Duodenal mucosa (tissue), 2 donors: ENCODE measurements at regions not wholly inside any gene's neighbourhood (a gene's known extent, or its start where the extent isn't known, plus 50 kb on each side); places are given as distances from the start of the nearest gene placed in this dataset.
A peak's percentile ranks its signal among the peaks of the same experiment; 100 is the strongest.

ENCODE experiments used
- H3K27ac ChIP-seq: one replicate; pipeline ENCODE4 v1.7.0; 2013; ENCODE audit warnings: low read depth, low read length
- H3K27me3 ChIP-seq, 2 donors: one replicate each; pipeline ENCODE4 v1.7.0; 2013; ENCODE audit warnings: low read length in 2 of 2, control low read depth in 1 of 2; ENCODE audit not compliant: insufficient read depth in 2 of 2, control insufficient read depth in 1 of 2
- H3K36me3 ChIP-seq, 2 donors: one replicate each; pipeline ENCODE4 v1.7.0; 2013; ENCODE audit warnings: low read length in 2 of 2, control low read depth in 1 of 2; ENCODE audit not compliant: insufficient read depth in 2 of 2, control insufficient read depth in 1 of 2
- H3K4me1 ChIP-seq, 2 donors: one replicate each; pipeline ENCODE4 v1.7.0; 2013; ENCODE audit warnings: low read length in 2 of 2, control low read depth in 1 of 2; ENCODE audit not compliant: insufficient read depth in 2 of 2, control insufficient read depth in 1 of 2
- H3K4me3 ChIP-seq, 2 donors: one replicate each; pipeline ENCODE4 v1.7.0; 2013; ENCODE audit warnings: low read length in 2 of 2, low read depth in 1 of 2
- H3K9ac ChIP-seq, 2 donors: one replicate each; pipeline ENCODE4 v1.7.0; 2013; ENCODE audit warnings: low read length in 2 of 2, low read depth in 1 of 2
- H3K9me3 ChIP-seq, 2 donors: one replicate each; pipeline ENCODE4 v1.7.0; 2013; ENCODE audit warnings: low read length in 2 of 2, control low read depth in 1 of 2; ENCODE audit not compliant: control insufficient read depth in 1 of 2

DNA sequence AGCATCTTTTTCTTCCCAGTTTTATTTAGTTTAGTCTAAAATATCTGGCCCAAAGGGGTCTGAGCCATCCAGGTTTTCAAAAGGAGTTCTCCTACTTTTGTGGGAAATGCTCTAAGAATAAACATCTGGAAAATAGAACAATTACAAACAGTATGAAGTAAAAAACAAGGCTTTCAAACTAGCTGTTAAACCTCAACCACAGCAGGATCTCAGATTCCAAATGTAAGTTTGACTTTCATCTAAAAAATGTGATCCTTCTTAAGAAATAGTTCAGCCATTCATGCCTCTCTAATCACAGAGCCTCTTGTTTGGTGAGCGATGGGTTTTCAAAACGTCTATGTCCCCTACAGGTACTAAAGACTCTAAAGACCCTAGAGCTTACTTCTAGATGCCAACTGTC, 413.5 kb downstream of the DUSP10 start:
- Histone ChIP-seq H3K27ac (no peak overlapping the region), H3K9me3 (peaks cover 0 to 6% of the 10 kb centered on the region in 2 donors), H3K4me1 (no peaks in the 10 kb centered on the region), H3K9ac (no peak overlapping the region), H3K27me3 (no peaks in the 10 kb centered on the region), H3K36me3 (no peaks in the 10 kb centered on the region), H3K4me3 (no peak overlapping the region)

DNA sequence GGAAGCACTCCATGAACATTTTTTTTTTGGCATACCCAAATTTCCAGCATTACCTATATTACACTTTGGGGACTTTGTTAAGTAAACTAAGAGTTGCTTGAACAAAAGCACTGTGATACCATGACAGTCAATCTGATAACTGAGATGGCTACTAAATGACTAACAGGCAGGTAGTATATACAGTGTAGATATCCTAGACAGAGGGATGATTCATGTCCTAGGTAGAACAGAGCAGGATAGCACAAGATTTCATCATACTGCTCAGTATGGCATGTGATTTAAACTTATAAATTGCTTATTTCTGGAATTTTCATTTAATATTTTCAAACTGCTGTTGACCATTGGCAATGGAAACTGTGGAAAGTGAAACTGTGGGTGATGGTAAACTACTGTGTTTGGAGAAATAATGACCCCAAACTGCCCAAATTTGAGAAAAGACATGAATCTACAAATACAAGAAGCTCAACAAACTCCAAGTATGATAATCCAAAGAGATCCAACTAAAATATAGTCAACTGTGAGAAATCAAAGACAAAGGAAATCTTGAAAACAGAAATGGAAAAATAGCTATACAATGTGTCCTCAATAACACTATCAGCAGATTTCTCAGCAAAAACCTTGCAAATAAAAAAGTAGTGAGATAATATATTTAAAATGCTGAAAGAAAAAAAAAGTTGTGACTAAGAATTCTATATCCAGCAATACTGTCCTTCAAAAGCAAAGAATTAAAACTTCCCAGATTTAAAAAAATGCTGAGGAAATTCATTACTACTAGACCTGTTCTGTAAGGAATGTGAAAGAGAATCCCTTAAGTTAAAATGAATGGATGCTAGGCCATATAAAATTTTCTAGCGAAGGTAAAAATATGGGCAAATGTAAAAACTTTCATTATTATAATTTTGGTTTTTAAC, 410.4 kb downstream of the DUSP10 start:
- H3K27me3 ChIP-seq = no peaks in the 10 kb centered on the region
- no peak overlapping the region for H3K4me3 ChIP-seq
- no peak overlapping the region for H3K27ac ChIP-seq
- H3K9ac ChIP-seq = no peak overlapping the region
- H3K36me3 ChIP-seq = no peaks in the 10 kb centered on the region
- H3K9me3 ChIP-seq = peaks cover 0 to 6% of the 10 kb centered on the region in 2 donors
- peaks cover 5 to 11% of the 10 kb centered on the region in 2 donors for H3K4me1 ChIP-seq

DNA sequence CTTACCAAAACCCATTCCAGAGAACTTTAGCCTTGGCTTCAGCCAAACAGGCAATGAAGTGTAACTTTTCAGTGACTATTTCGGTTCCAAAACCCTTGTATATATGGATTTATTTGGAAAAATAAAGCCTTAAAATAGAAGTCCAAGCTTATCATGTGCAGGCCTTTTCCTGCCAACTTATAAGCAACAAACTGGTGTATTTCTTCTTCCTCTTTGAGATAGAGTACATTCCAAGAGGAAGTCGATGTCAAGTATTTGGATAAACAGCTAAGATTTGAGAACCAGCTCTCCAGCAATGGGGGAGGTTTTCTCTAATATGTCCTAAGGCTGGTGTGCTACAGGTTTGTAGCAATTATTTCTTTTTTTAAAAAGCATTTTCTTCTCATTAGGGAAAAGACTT, 407.8 kb downstream of the DUSP10 start:
- no peak overlapping the region for H3K9ac ChIP-seq
- H3K27ac ChIP-seq = no peak overlapping the region
- H3K9me3 ChIP-seq = peaks cover 0 to 6% of the 10 kb centered on the region in 2 donors
- H3K4me3 ChIP-seq = no peak overlapping the region
- H3K4me1 ChIP-seq = peaks cover 5 to 11% of the 10 kb centered on the region in 2 donors
- H3K27me3 ChIP-seq = no peaks in the 10 kb centered on the region
- H3K36me3 ChIP-seq = no peaks in the 10 kb centered on the region

DNA sequence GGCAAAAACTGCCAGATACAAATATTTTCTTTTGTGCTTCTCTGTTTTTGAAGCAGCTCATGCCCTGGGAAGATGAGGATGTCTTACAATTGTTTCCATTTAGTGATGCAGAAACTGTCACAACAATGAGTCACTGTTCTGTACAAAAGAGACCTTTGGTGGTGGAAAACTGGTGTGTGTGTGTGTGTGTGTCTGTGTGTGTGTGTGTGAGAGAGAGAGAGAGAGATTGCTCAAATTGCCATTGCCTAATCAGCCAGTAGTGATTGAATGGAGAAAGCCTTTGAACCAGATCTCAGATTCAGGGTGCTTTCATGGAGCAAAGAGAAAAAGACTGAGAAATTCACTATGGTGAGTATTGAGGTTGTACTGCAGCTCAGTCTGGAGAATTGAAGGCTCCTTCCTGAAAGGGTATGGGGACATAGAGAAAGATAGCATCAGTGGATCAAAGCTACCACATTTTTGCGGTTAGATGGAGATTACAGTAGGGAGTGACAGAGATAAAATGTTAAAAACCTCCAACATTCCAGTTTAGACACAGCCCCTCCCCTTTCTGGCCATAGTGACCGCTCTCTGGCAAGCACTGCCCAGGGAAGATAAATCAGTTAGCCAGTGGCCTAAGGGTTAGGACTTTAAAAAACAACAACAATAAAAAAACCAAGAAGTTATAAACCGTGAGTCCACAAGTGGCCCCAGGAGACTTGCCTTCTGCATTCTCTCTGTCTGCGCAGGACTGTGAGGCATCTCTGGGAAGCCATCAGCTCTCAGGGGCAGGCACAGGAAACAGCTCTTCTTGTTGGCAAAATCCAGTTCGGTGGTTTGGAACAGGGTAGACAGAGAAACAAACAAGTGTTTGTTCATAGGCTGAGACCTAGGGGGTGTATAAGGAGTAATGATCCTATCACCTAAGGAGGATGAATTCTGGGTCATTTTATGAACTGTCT, 406.5 kb downstream of the DUSP10 start:
- no peak overlapping the region for H3K9ac ChIP-seq
- H3K4me1 ChIP-seq = peaks cover 5 to 11% of the 10 kb centered on the region in 2 donors
- H3K4me3 ChIP-seq = no peak overlapping the region
- H3K27me3 ChIP-seq = no peaks in the 10 kb centered on the region
- H3K27ac ChIP-seq = peak overlapping the region; percentile 28
- H3K9me3 ChIP-seq = peaks cover 0 to 6% of the 10 kb centered on the region in 2 donors
- no peaks in the 10 kb centered on the region for H3K36me3 ChIP-seq

DNA sequence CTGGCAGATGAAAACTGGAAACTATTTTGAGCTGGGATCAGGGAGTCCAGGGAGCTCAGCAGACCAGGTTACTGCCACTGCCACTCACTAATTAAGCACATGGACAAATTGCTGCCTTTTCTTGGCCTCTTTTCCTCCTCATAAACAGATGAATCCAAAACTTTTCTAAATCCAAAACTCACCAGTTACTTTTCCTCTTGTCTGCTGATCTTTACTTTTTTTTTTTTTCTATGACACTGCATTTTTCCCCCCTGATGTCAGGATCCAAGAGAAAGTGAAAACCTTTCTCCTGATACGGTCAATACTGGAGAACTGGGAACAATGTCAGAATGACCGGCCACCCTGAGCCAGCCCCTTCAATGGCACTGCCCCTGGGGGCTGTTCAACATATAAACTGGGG, 405.8 kb downstream of the DUSP10 start:
- peaks cover 5 to 11% of the 10 kb centered on the region in 2 donors for H3K4me1 ChIP-seq
- H3K9me3 ChIP-seq = peaks cover 0 to 6% of the 10 kb centered on the region in 2 donors
- H3K27me3 ChIP-seq = no peaks in the 10 kb centered on the region
- no peak overlapping the region for H3K27ac ChIP-seq
- no peak overlapping the region for H3K4me3 ChIP-seq
- H3K9ac ChIP-seq = no peak overlapping the region
- H3K36me3 ChIP-seq = no peaks in the 10 kb centered on the region

DNA sequence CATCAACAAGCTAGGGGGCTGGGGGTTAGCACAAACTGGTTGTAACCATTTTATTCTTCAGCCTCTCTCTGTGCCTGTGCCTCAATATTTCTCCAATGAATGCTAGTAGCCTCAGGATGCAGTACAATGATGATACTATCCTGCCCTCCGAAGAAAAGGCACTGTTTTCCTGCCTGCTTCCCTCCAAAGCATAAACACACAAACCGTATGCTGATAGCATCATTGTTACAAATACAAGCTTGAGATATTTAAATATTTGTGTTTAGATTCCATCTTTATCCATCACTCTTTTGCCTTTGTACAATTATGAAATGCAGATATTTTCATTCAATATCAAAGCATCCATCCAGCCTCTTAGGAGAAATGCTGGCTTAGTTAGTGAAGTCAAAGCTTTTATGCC, 404.8 kb downstream of the DUSP10 start:
- Histone ChIP-seq H3K4me3 (no peak overlapping the region), H3K36me3 (no peaks in the 10 kb centered on the region), H3K9ac (no peak overlapping the region), H3K4me1 (peaks cover 5 to 11% of the 10 kb centered on the region in 2 donors), H3K27me3 (no peaks in the 10 kb centered on the region), H3K27ac (no peak overlapping the region), H3K9me3 (no peaks in the 10 kb centered on the region)

DNA sequence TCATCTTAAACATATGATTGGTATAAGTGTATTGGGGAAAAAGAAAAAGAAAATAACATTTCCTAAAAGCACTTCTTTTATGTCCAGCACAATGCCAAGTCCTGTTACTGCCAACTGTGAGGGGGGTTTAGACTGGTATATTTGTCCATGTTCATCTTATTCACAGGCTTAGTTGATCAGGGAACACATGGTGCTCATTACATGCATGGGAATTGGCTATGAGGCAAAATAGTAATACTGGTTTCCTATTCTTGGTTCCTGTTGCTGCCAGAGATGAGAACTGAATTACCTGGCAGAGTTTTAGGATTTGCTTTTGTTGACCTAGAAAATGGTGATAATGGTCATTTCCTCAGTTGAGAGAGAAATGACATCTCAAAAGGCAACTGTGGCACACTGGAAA, 398.8 kb downstream of the DUSP10 start:
- H3K4me1 ChIP-seq = no peaks in the 10 kb centered on the region
- no peaks in the 10 kb centered on the region for H3K27me3 ChIP-seq
- H3K27ac ChIP-seq = no peak overlapping the region
- H3K36me3 ChIP-seq = no peaks in the 10 kb centered on the region
- no peak overlapping the region for H3K4me3 ChIP-seq
- no peaks in the 10 kb centered on the region for H3K9me3 ChIP-seq
- H3K9ac ChIP-seq = no peak overlapping the region

DNA sequence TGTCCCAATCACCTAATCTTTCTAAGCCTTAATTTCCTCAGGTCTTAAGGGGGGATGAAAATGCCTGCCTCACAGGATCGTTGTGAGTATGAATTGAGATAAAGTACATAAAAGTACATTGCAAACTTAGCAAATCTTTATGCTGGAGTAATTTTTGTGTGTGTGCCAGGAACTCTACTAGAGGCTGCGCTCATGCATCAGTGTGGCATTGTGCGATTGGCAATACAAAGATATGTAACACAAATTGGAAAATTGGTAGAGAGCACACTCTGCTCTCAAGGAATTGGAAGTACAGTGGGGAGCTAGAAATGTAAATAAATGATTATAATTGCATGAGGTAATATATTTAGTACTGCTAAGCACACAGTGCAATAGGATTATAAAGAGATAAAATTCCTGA, 398.3 kb downstream of the DUSP10 start:
- Histone ChIP-seq H3K36me3 (no peaks in the 10 kb centered on the region), H3K27ac (no peak overlapping the region), H3K4me3 (no peak overlapping the region), H3K4me1 (no peaks in the 10 kb centered on the region), H3K9me3 (no peaks in the 10 kb centered on the region), H3K9ac (no peak overlapping the region), H3K27me3 (no peaks in the 10 kb centered on the region)

DNA sequence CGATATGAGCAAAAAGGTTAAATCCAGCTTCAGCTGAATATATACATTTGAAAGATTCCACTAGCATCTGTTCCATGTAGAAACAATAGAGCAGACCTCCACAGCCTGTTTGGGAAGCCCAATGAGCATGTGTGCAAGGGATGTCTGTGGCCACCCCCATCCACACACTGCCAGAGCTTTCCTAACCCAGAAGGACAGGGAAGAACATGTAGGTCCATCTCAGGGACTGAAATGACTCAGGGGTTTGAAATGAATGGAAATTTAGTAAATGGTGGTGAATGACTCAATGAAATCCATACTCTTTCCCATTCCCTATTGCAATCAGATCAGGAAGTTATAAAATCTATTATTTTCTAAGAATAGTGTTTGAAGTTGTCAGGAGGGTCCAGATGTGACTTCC, 397.2 kb downstream of the DUSP10 start:
- Histone ChIP-seq H3K9me3 (no peaks in the 10 kb centered on the region), H3K4me3 (no peak overlapping the region), H3K27ac (no peak overlapping the region), H3K4me1 (no peaks in the 10 kb centered on the region), H3K27me3 (no peaks in the 10 kb centered on the region), H3K36me3 (no peaks in the 10 kb centered on the region), H3K9ac (no peak overlapping the region)

DNA sequence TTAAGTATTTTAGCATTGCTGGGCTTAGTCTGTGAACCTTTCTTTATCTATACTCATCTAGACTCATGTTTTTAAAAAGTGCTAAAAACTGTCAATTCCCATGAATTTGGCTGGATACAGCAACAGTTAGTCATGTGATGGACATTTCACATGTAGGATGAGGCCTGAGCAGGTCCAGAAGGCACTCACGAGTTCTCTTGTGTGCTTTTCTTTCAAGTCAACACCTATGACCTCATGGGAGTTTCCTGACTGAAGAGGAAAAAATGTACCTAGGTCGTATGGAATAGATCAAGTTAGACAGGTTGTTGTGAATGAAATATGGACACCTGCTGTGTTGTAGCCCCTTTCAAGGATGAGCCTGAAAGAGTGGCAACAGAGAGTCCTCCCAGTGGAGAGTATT, 394.2 kb downstream of the DUSP10 start:
- Histone ChIP-seq H3K36me3 (no peaks in the 10 kb centered on the region), H3K27ac (no peak overlapping the region), H3K9me3 (no peaks in the 10 kb centered on the region), H3K4me3 (no peak overlapping the region), H3K27me3 (no peaks in the 10 kb centered on the region), H3K9ac (no peak overlapping the region), H3K4me1 (no peaks in the 10 kb centered on the region)
